HK-2 (cell line): ENCODE measurements at regions not wholly inside any gene's neighbourhood (a gene's known extent, or its start where the extent isn't known, plus 50 kb on each side); places are given as distances from the start of the nearest gene placed in this dataset.

ENCODE experiments used
- DNase-seq: peaks from one replicate; pipeline ENCODE4 v3.0.0-alpha.2; 2018; ENCODE audit not compliant: unreplicated experiment

GRCh38 chr10:130792096-130792845, 519.2 kb downstream of the TCERG1L start:
- DNase-seq: no peak

GRCh38 chr10:130795819-130796218, 515.7 kb downstream of the TCERG1L start:
- DNase-seq: no peak

GRCh38 chr10:130799532-130799931, 512.0 kb downstream of the TCERG1L start:
- DNase-seq: no peak

GRCh38 chr10:130800281-130800680, 511.2 kb downstream of the TCERG1L start:
- DNase-seq: no peak

GRCh38 chr10:130801276-130801675, 510.2 kb downstream of the TCERG1L start:
- DNase-seq: no peak

- no peak for DNase-seq
Observed at GRCh38 chr10:130801784-130802183, 509.7 kb downstream of the TCERG1L start.

GRCh38 chr10:130802301-130802700, 509.2 kb downstream of the TCERG1L start:
- DNase-seq: no peak

GRCh38 chr10:130804281-130804680, 507.2 kb downstream of the TCERG1L start:
- DNase-seq: no peak

- DNase-seq: no peak
Observed at GRCh38 chr10:130804778-130805634, 506.5 kb downstream of the TCERG1L start.

- no peak for DNase-seq
Observed at GRCh38 chr10:130805635-130806030, 505.9 kb downstream of the TCERG1L start.

- DNase-seq: no peak
Observed at GRCh38 chr10:130806426-130806825, 505.1 kb downstream of the TCERG1L start.

GRCh38 chr10:130807096-130807495, 504.4 kb downstream of the TCERG1L start:
- DNase-seq: no peak

- no peak for DNase-seq
Observed at GRCh38 chr10:130807721-130808120, 503.8 kb downstream of the TCERG1L start.

GRCh38 chr10:130808243-130808642, 503.3 kb downstream of the TCERG1L start:
- DNase-seq: no peak

GRCh38 chr10:130808686-130809085, 502.8 kb downstream of the TCERG1L start:
- no peak for DNase-seq

- DNase-seq: no peak
Observed at GRCh38 chr10:130809181-130809580, 502.3 kb downstream of the TCERG1L start.

- DNase-seq: no peak
Observed at GRCh38 chr10:130809761-130810515, 501.6 kb downstream of the TCERG1L start.

- no peak for DNase-seq
Observed at GRCh38 chr10:130810856-130811255, 500.7 kb downstream of the TCERG1L start.

GRCh38 chr10:130812381-130813148, 499.0 kb downstream of the TCERG1L start:
- DNase-seq: no peak

- no peak for DNase-seq
Observed at GRCh38 chr10:130814610-130815009, 496.9 kb downstream of the TCERG1L start.

GRCh38 chr10:130816116-130816901, 495.2 kb downstream of the TCERG1L start:
- DNase-seq: no peak
